Activated CD8-positive, alpha-beta T cell treated with anti-CD3 and anti-CD28 coated beads for 36 hours (primary cell): ENCODE measurements at regions not wholly inside any gene's neighbourhood (a gene's known extent, or its start where the extent isn't known, plus 50 kb on each side); places are given as distances from the start of the nearest gene placed in this dataset.

Experiments
- ATAC-seq: fragments of 200-7000 bp; cut with Tn5 transposase; one replicate; pipeline ENCODE4 v1.10.0; 2021; ENCODE audit warnings: mild to moderate bottlenecking, moderate library complexity
- CTCF ChIA-PET: fragments of 350-600 bp; sonication (Branson Sonifier 250); formaldehyde crosslinking; loops from one replicate; lab custom pipeline; 2021; ENCODE audit warnings: antibody characterized with exemption; lab: Charles Lee
- POLR2A ChIA-PET: fragments of 350-600 bp; sonication (Branson Sonifier 250); formaldehyde crosslinking; loops from one replicate; lab custom pipeline; 2021; ENCODE audit warnings: antibody characterized with exemption; lab: Charles Lee
- DNase-seq: peaks from one replicate; pipeline ENCODE4 v3.0.0-alpha.2; 2020
- H3K27ac Mint-ChIP-seq: one replicate; pipeline ENCODE4 v1.8.0; 2021; ENCODE audit warnings: mild to moderate bottlenecking, mixed read lengths
- H3K27me3 Mint-ChIP-seq: one replicate; pipeline ENCODE4 v1.8.0; 2021; ENCODE audit warnings: mixed read lengths
- H3K36me3 Mint-ChIP-seq: one replicate; pipeline ENCODE4 v1.8.0; 2021; ENCODE audit warnings: low read depth, mixed read lengths
- H3K4me1 Mint-ChIP-seq: one replicate; pipeline ENCODE4 v1.8.0; 2021; ENCODE audit warnings: low read depth, mixed read lengths
- H3K4me3 Mint-ChIP-seq: one replicate; pipeline ENCODE4 v1.8.0; 2021; ENCODE audit warnings: mild to moderate bottlenecking, moderate library complexity, mixed read lengths
- H3K9me3 Mint-ChIP-seq: one replicate; pipeline ENCODE4 v1.8.0; 2021; ENCODE audit warnings: mixed read lengths
- intact Hi-C: fragments of 100-400 bp; cut with micrococcal nuclease; formaldehyde crosslinking; loops from one replicate; pipeline ENCODE4 v1.10.0; 2022
- TF ChIP-seq, protein P1 (sequence below): fragments of 200-600 bp; IDR thresholded peaks from one replicate; pipeline ENCODE4 v1.8.0; 2022; ENCODE audit warnings: antibody characterized with exemption, mild to moderate bottlenecking

- CTCF ChIA-PET, result no interaction called here
- POLR2A ChIA-PET, result no interaction called here
- peaks cover 5% of the 10 kb centered on the region for H3K27me3 Mint-ChIP-seq
- DNase-seq (no peak), ATAC-seq (no peak)
- intact Hi-C loops, result no loop called here
- TF ChIP-seq, protein P1, sequence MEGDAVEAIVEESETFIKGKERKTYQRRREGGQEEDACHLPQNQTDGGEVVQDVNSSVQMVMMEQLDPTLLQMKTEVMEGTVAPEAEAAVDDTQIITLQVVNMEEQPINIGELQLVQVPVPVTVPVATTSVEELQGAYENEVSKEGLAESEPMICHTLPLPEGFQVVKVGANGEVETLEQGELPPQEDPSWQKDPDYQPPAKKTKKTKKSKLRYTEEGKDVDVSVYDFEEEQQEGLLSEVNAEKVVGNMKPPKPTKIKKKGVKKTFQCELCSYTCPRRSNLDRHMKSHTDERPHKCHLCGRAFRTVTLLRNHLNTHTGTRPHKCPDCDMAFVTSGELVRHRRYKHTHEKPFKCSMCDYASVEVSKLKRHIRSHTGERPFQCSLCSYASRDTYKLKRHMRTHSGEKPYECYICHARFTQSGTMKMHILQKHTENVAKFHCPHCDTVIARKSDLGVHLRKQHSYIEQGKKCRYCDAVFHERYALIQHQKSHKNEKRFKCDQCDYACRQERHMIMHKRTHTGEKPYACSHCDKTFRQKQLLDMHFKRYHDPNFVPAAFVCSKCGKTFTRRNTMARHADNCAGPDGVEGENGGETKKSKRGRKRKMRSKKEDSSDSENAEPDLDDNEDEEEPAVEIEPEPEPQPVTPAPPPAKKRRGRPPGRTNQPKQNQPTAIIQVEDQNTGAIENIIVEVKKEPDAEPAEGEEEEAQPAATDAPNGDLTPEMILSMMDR, result no peak
- no peaks in the 10 kb centered on the region for H3K36me3 Mint-ChIP-seq
- H3K27ac Mint-ChIP-seq, result no peak overlapping the region
- no peaks in the 10 kb centered on the region for H3K4me1 Mint-ChIP-seq
- no peaks in the 10 kb centered on the region for H3K9me3 Mint-ChIP-seq
- no peak overlapping the region for H3K4me3 Mint-ChIP-seq
Observed at GRCh38 chr10:44164251-44164956, 220.5 kb downstream of the CXCL12 start.

DNA sequence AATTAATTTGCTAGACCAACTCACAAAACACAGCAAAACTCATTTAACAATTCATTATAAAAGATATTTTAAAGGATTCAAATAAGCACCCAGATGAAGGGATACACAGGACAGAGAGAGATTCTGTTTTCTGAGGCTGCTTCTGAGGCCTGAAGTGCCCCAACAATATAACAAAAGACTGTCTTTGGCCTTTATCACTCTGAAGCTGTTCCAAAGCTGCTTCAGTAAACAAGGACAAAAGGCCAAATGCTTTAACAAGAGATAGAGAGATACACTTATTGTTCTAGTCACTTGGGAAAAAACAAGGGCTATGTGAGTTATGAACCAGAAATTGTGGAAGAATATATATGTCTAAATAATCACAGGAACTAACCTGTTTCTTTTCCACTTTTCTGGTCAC is 223.7 kb downstream of the CXCL12 start:
- Mint-ChIP-seq H3K27me3 (peaks cover 3% of the 10 kb centered on the region), H3K27ac (no peak overlapping the region), H3K9me3 (no peaks in the 10 kb centered on the region), H3K36me3 (no peaks in the 10 kb centered on the region), H3K4me3 (no peak overlapping the region), H3K4me1 (no peaks in the 10 kb centered on the region)
- intact Hi-C loops, result no loop called here
- DNase-seq, result no peak
- POLR2A ChIA-PET, result no interaction called here
- TF ChIP-seq, protein P1, result no peak
- CTCF ChIA-PET, result no interaction called here
- no peak for ATAC-seq

DNA sequence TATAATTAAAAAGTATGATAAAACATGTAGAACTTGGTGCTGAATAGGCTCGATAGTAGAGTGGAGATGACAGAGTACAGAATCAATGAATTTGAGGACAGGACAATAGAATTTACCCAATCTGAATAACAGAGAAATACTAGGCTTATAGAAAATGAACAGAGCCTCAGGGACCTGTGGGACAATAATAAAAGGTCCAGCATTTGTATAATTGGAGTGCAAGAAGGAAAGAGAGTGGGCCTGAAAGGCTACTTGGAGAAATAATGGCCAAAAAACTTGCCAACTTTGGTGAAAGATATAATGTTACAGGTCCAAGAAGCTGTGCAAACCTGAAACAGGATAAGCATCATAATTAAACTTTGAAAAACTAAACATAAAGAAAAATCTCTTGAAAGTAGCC is 227.3 kb downstream of the CXCL12 start:
- ATAC-seq (no peak), DNase-seq (no peak)
- Mint-ChIP-seq H3K4me1 (no peaks in the 10 kb centered on the region), H3K9me3 (no peaks in the 10 kb centered on the region), H3K36me3 (no peaks in the 10 kb centered on the region), H3K27me3 (peaks cover 5% of the 10 kb centered on the region), H3K27ac (no peak overlapping the region), H3K4me3 (no peak overlapping the region)
- intact Hi-C loops, result no loop called here
- POLR2A ChIA-PET, result no interaction called here
- TF ChIP-seq, protein P1, result no peak
- CTCF ChIA-PET, result no interaction called here

DNA sequence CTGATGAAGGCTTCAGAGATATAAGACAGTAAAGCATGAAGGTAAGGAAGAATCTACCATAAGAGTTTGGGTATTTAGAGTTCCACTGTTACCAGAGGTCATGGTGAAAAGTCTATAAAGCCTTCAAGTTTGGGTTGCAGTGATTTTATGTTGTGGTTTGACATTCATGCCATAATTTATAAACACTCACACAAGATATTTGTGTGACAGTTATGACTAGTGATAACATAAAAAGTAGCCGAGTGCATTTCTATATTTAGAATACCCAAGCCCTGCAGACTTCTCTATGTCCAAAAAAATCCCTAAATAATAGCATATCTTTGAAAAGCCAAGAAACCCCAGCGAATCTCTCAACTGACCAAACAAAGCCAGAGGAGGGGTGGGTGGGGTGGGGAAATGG is 229.9 kb downstream of the CXCL12 start:
- Mint-ChIP-seq H3K4me1 (no peaks in the 10 kb centered on the region), H3K4me3 (no peak overlapping the region), H3K27ac (no peak overlapping the region), H3K27me3 (peaks cover 14% of the 10 kb centered on the region), H3K36me3 (no peaks in the 10 kb centered on the region), H3K9me3 (peaks cover 3% of the 10 kb centered on the region)
- ChIA-PET CTCF (no interaction called here), POLR2A (no interaction called here)
- TF ChIP-seq, protein P1, result no peak
- DNase-seq (no peak), ATAC-seq (no peak)
- intact Hi-C loops, result no loop called here

DNA sequence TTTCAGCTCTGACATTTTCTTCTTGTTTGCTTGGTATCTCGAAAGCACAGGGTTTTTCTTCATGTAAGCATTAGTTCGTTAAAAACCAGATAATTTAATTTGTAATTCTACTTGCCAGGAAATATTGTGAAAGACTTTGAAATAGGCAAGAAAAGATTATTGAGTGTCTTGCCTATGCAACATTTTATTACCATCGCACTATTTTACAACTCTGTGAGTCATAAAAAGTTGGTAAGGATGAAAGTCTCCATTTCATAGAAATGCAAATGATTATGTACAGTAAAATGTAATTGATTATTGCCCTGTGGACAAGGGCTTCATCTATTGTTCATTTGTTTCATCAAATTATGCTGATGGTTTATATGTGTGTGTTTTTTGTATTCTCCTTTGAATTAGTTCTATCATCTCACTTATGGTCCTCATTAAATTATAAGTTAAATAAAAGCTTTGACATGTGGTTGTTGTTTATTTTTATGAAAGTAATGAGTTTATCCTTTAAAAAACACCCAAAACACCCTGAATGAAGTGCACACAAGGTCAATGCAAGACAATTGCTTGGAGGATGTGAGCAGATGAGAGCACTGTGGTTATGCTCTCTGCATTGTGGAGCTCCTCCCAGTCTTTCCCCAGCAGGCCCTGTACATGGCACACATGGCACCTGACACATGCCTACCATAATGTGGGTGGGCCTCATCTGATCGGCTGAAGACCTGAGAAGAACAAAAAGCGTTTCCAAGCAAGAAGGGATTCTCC is 230.8 kb downstream of the CXCL12 start:
- no peak for DNase-seq
- Mint-ChIP-seq H3K36me3 (no peaks in the 10 kb centered on the region), H3K27ac (no peak overlapping the region), H3K4me1 (no peaks in the 10 kb centered on the region), H3K4me3 (no peak overlapping the region), H3K9me3 (peaks cover 6% of the 10 kb centered on the region), H3K27me3 (peaks cover 14% of the 10 kb centered on the region)
- intact Hi-C loops, result no loop called here
- no peak for ATAC-seq
- ChIA-PET CTCF (no interaction called here), POLR2A (no interaction called here)
- TF ChIP-seq, protein P1, result no peak
